GM19238 (cell line): ENCODE measurements at regions not wholly inside any gene's neighbourhood (a gene's known extent, or its start where the extent isn't known, plus 50 kb on each side); places are given as distances from the start of the nearest gene placed in this dataset.

Source experiments
- DNase-seq: peaks from one replicate; pipeline ENCODE4 v3.0.0; 2011; ENCODE audit warnings: low spot score; ENCODE audit not compliant: insufficient read length

DNA sequence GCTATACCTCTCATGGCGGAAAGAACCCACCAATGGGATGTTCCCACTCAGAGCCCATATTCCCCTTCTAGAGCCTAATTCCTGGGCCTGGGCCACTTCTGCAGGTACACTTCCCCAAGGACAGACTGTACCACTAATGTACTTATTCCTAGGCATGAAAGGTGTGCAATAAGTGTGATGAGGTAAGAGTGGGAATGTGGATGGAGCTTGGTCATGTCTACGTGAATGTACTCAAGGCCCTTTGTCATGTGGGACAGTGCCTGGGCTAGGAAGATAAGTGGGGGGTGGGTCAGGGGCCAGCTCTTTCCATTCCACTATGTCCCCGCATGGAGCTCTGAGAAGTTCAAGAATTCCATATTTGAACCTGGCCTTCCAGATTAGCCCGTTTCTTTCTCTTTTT, 63.4 kb upstream of the FUT8 start:
- DNase-seq: no peak

DNA sequence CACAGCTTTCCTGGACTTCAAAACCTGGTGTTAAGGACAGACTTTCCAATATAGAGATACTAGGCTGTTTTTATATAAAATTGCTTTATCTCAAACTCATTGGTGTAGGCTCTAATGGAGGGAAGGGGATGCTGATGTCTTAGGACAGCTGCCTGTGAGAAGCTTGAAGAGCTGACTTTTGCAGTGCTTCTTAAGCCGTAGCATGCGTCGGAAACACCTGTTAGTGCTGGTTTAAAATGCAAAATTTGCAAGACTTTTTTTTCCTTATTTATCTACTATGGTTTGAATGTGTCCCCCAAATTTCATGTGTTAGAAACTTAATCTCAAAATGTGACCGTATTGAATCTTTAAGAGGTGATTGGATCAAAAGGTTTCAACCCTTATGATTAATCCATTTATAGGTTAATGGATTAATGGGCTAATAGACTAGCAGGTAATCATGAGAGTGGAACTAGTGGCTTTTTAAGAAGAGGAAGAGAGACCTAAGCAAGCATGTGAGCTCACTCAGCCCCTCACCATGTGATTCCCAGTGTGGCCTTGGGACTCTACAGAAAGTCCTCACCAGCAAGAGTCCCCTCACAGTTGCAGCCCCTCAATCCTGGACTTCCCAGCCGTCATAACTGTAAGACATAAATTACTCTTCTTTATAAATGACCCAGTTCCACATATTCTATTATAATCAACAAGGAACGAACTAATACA, 60.9 kb upstream of the FUT8 start:
- DNase-seq: no peak

DNA sequence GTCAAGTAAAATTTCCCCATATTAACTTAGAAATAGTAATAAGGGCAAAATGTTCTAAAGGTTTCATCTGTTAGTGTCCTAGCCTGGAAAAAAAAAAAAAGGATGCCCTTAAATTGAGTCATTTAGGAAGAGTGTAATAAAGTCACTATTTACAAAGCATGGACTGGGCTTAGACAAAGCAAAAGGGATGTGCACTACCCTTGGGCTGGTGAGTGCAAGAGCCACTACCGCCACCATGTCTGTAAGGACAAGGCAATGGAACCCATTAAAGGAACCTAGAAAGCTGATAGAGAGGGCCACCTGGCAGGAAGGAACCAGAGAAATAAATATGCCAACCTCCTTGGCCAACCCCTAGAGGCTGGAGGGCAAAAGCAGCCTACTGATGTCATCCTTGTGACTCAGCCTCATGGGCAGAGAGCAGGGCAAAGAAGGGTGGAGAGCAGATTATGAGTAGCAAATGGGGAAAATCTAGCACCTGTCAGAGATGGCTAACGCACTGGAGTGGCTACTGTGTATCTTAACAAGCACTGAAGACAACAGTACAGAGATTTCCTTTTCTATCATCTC, 59.5 kb upstream of the FUT8 start:
- DNase-seq: no peak

DNA sequence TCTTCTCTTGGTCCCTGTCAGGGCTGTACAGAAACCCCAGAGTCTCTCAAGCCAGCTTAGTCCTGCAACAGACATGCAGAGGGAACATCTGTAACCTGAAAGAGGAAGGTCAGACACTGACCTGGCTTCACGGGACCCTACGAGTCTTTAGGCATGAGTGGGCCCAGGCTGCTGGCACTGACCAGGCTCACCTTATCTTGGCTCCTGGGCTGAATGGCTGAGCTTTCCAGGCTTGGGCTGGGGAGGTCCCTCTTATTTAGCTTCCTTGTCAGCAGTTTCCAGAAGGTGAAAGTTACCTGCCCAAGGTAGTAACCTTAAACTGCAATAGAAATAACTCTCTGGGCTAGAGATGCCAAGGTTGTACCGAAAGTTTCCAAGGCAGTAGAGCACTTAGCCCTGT, 58.4 kb upstream of the FUT8 start:
- DNase-seq: no peak

DNA sequence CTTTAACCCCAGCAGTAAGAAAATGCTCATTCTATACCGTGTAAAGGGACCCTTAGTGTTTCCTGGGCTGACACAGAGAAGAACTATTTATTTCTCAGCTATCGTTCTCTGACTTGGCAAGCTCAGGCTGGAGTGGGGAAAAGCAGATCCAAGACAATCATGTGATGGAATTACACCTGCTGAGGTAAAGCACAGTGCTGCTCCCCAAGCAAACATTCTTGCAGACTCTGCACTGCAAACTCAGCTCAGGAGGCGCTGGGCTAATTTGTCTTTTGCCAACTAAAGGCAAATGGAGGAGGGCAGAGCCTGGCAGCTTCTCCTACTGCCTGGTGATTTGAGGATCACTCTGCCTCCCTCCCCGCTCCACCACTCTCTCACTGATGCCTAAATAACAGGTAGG, 57.8 kb upstream of the FUT8 start:
- DNase-seq: no peak

DNA sequence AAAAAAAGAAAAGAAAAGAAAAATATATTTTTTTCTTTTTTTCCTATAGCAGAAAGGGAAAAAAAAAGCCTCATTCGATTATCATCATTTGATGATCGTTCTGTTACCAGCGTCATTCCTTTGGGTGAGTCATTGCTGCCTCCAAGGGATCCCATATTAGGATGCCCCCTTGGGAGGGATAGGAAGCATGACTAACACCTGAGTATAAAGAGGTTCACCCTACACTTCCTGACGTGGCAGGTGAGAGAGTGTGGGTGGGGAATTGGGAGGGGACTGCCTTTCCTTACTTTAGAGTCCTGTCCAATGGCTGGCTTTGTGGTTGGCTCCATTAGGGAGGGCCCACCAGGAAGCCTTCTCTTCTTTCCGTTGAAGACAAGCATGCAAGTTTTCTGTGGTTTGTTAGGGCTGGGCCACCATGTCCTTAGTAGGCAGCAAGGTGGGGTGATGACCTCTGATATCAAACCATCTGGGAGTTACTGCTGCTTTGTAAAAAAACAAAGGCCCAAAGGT, 56.1 kb upstream of the FUT8 start:
- DNase-seq: no peak

DNA sequence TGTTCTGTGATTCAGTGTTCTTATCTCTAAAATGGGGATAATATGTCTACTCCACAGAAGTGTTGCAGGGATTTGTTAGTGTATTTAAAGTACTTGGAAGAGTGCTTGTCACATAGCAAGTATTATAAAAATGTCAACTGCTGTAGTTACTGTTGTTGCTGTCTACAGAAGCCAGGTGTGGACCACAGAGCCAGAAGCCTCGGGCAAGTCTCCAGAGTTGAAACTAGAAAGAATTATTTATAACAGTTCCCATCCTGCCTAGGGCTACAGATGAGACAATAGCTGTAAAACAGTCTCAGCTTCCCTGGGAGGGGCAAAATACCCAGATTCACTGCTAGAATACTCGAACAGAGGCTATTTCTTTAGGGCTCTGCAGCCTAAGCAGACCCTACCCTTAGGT, 55.4 kb upstream of the FUT8 start:
- DNase-seq: no peak

DNA sequence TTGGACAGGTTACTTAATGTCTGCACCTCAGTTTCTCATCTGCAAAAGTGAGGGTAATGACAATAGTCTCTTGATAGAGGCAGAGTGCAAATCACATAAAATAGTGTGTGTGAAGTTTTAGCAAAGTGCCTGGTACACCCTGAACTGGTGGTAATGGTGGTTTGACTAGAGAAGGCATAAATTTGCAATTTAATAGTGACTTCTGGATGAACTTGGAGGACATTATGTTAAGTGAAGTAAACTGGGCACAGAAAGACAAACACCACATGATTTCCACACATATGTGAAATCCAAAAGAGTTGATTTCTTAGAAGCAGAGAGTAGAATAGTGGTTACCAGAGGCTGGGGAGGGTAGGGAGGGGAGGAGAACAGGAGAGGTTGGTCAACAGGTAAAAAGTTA, 54.8 kb upstream of the FUT8 start:
- DNase-seq: no peak

DNA sequence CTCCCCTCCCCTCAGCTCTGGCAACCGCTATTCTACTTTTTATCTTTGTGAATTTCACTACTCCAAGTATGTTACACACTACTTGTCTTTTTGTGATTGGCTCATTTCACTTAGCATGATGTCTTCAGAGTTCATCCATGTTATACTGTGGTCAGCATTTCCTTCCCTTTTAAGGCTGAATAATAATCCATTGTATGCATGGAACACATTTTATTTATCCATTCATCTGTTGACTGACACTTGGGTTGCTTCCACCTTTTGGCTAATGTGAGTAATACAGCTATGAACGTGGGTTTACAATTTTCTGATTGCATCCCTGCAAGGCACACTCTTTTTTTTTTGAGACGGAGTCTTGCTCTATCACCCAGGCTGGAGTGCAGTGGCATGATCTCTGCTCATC, 53.0 kb upstream of the FUT8 start:
- no peak for DNase-seq

DNA sequence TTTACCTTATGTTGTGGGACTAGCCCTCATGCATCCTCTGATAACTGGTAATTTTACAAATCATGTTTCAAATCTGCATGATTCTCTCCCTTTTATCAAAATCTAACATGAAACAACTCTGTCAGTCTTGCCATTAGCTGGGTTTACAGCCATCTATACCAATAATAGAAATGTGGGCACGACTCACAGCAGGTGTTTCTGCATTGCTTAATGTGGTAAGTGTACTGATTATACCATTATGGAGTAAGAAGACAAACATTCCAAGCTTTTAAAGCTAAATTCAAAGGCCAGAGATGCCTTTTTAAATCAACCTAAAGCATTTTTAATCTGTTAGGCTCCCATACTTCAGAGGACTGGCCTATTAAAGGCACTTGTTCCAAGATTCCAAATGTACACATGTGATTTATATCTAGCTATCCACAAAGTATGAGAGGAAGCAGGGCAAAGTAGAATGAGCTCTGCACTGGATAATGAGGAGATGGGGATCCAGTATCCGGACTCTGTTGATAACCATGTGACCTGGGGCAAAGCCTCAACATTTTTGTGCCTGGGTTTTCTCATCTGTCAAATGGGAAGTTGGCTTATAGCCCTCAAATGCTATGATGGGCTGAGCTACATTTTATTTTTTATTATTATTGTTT, 52.3 kb upstream of the FUT8 start:
- DNase-seq: no peak

DNA sequence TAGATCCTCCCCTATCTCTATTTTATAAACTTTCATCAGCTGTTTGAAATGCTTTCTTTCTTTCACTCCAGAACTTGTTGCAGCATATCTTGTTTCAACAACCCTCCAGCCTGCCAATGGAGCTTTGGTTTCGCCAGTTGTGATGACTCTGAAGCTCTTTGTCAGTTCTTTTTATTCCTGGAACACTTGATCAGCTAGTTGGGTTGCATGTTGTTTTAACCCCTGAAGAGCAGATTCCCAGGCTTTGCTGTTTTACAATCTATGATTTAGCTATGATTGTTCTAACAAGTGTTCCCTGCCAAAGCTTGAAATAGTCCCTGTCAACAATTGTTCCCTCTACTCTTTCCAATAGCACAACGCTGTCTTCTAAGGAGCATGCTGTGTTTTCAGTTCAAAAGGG, 50.6 kb upstream of the FUT8 start:
- DNase-seq: no peak
